Neutrophil (primary cell): ENCODE measurements at regions not wholly inside any gene's neighbourhood (a gene's known extent, or its start where the extent isn't known, plus 50 kb on each side); places are given as distances from the start of the nearest gene placed in this dataset.

ENCODE experiments used
- H3K27ac ChIP-seq: fragments of 200-600 bp; sonication (generic); 2 replicates; pipeline ENCODE4 v1.5.1; 2016; ENCODE audit warnings: mild to moderate bottlenecking, moderate library complexity
- H3K27me3 ChIP-seq: fragments of 200-600 bp; sonication (generic); 2 replicates; pipeline ENCODE4 v1.6.0; 2016; ENCODE audit warnings: mild to moderate bottlenecking
- H3K36me3 ChIP-seq: fragments of 200-600 bp; sonication (generic); 2 replicates; pipeline ENCODE4 v1.5.1; 2017
- H3K4me1 ChIP-seq, 2 experiments: fragments of 200-600 bp in 1 of 2; sonication (generic) in 1 of 2; 1 replicate in 1 of 2; 2 replicates in 1 of 2; pipeline versions ENCODE4 v1.5.1 to v1.6.1; 2013 to 2016; ENCODE audit warnings: low read depth in 1 of 2, low read length in 1 of 2, mild to moderate bottlenecking in 1 of 2, moderate library complexity in 1 of 2; ENCODE audit not compliant: control insufficient read depth in 1 of 2, insufficient read depth in 1 of 2
- H3K4me3 ChIP-seq, 2 experiments: fragments of 200-600 bp in 1 of 2; sonication (generic) in 1 of 2; 1 replicate in 1 of 2; 2 replicates in 1 of 2; pipeline ENCODE4 v1.5.1; 2013 to 2016; ENCODE audit warnings: low read depth in 1 of 2, low read length in 1 of 2, mild to moderate bottlenecking in 1 of 2, moderate library complexity in 1 of 2
- H3K9me3 ChIP-seq: fragments of 200-600 bp; sonication (generic); 2 replicates; pipeline ENCODE4 v1.5.1; 2016
- CTCF ChIP-seq: fragments of 200-600 bp; sonication (generic); IDR thresholded peaks from 2 replicates; pipeline ENCODE4 v1.5.1; 2016; ENCODE audit warnings: antibody characterized with exemption

DNA sequence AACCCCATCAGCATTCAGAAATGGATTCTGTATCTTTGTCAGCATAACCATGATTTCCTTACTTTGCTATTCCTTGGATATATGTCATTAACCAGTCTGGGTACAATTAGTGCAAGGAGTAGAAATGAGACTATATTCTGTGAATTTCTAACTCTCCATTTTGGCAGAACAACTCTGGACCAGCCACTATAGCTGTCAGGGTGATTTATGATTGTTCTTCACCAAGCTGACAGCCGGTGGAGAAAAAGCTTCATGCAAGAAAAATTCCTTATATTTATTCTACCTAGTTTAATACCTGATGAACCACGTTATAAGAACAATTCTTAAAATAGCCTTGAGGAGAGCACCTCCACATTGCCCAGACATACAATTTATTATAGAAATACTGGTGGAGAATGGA, 431.2 kb upstream of the TCF4 start:
- Histone ChIP-seq H3K27ac (no peak overlapping the region), H3K27me3 (no peaks in the 10 kb centered on the region), H3K9me3 (no peaks in the 10 kb centered on the region), H3K36me3 (no peaks in the 10 kb centered on the region), H3K4me1 (no peaks in the 10 kb centered on the region), H3K4me3 (no peak overlapping the region)
- TF ChIP-seq CTCF: no peak

DNA sequence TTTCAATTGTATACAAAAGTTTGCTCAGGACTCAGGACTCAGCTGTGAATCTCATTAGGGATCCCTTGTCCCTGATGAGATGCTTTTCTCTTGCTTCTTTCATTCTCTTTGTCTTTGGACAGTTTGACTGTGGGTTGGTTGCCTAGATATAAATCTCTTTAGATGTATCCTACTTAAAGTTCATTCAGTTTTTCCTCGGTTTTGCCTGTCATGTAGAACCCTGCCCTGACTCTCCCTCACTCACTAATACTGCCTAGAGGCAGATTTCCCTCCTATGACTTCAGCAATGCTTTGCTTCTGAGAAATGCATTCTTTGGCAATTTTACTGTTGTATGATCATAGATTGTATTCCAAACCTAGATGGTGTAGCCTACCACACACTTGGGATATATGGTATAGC, 421.4 kb upstream of the TCF4 start:
- Histone ChIP-seq H3K9me3 (no peaks in the 10 kb centered on the region), H3K27me3 (no peaks in the 10 kb centered on the region), H3K27ac (no peak overlapping the region), H3K4me3 (no peak overlapping the region), H3K36me3 (no peaks in the 10 kb centered on the region), H3K4me1 (no peaks in the 10 kb centered on the region)
- no peak for TF ChIP-seq CTCF

DNA sequence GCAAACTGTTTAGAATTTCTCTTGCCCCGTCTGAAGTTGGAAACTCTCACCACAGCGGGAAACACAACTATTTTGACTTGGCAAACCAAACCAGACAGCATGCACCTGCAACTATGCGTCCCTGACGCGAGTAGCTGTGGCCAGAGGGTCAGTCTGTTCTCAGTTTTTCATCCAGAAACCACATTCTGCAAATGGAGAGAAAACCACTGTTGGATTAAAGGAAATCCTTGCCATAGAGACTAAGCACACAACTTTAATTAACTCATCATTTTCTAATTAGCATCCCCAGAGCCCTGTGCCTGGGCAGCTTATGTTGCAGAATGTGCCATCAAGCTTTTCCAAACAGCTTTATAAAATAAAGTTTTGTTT, 415.7 kb upstream of the TCF4 start:
- H3K27ac ChIP-seq: no peak overlapping the region
- H3K4me1 ChIP-seq: no peaks in the 10 kb centered on the region
- no peak for TF ChIP-seq CTCF

DNA sequence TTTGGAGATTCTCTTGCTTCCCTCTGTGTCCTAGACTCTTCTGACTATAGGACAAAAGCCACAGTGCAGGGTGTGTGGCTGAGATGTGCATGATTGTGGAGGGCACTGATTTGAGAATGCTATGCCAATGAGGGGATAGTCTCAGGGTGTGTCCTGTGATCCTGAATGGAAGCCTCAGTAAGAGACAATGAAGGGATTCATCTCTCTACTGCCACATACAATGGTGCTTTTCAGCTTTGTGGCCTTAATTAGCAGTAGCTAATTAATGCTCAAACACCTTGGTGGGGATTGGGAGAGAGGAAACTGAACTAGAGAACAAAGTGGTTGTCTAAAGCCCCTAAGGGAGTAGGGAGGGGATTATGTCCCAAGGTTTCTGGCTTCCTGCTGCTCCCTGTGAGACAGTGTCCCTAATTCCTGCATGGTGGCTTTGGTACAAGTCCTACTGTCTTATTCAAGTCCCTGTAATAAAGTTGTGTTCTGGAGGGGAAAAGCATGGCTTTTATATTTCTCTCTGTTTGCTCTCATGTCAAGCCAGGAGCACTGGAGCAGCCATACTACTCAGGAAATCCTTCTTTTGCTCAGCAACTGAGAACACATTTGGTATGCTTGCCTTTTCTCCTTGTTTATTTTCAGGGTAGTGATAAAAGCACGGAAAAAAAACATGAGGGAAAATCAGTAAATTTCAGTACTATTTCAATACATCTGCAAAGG, 415.2 kb upstream of the TCF4 start:
- TF ChIP-seq CTCF: no peak
- Histone ChIP-seq H3K4me1 (no peaks in the 10 kb centered on the region), H3K27me3 (no peaks in the 10 kb centered on the region), H3K27ac (no peak overlapping the region), H3K4me3 (no peak overlapping the region), H3K9me3 (no peaks in the 10 kb centered on the region), H3K36me3 (no peaks in the 10 kb centered on the region)

More for the DNA sequence above, 415.7 kb upstream of the TCF4 start:
- Histone ChIP-seq H3K4me3 (no peak overlapping the region), H3K9me3 (no peaks in the 10 kb centered on the region), H3K27me3 (no peaks in the 10 kb centered on the region), H3K36me3 (no peaks in the 10 kb centered on the region)

DNA sequence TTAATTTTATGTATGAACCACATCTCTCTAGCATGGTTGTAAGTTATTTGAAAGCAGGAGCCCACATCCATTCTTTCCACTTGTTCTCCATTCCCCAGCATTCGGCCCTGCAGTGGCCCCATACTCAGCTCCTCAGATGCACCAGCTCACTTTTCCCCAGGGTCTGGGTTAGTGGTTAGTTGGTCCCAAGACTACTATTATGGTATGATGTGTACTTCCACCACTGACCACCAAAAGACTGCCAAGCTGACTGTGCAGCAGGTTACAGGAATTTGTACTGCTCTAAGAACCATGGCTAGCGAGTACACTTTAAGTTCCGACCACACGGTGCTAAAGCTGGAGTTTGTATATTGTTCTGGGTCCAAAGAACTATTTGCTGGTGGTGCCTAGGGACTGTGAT, 413.6 kb upstream of the TCF4 start:
- Histone ChIP-seq H3K9me3 (no peaks in the 10 kb centered on the region), H3K27ac (no peak overlapping the region), H3K27me3 (no peaks in the 10 kb centered on the region), H3K36me3 (no peaks in the 10 kb centered on the region), H3K4me1 (no peaks in the 10 kb centered on the region), H3K4me3 (no peak overlapping the region)
- no peak for TF ChIP-seq CTCF
